Stimulated activated naive B cell treated with anti-CD40 and anti-IgM and Interleukin-4, amounts not matched to agents 10 μg/mL and 1 μg/mL and 100 μg/mL, for 72 hours (primary cell): ENCODE measurements at regions not wholly inside any gene's neighbourhood (a gene's known extent, or its start where the extent isn't known, plus 50 kb on each side); places are given as distances from the start of the nearest gene placed in this dataset.

ENCODE experiments used
- ATAC-seq, 2 donors: fragments of 150-1000 bp; cut with Tn5 transposase; replicated peaks; 2 replicates each; pipeline ENCODE4 v1.10.0; 2021; ENCODE audit warnings: moderate library complexity in 1 of 2
- DNase-seq: peaks from one replicate; pipeline ENCODE4 v3.0.0; 2021
- H3K27ac Mint-ChIP-seq: one replicate; pipeline ENCODE4 v1.8.0; 2022; ENCODE audit warnings: mild to moderate bottlenecking, mixed read lengths
- H3K27me3 Mint-ChIP-seq, 2 donors: one replicate each; pipeline ENCODE4 v1.8.0; 2022; ENCODE audit warnings: mixed read lengths in 2 of 2
- H3K36me3 Mint-ChIP-seq, 2 donors: one replicate each; pipeline ENCODE4 v1.8.0; 2022; ENCODE audit warnings: mixed read lengths in 2 of 2, mild to moderate bottlenecking in 1 of 2
- H3K4me1 Mint-ChIP-seq, 2 donors: one replicate each; pipeline ENCODE4 v1.8.0; 2022; ENCODE audit warnings: mixed read lengths in 2 of 2, mild to moderate bottlenecking in 1 of 2
- H3K4me3 Mint-ChIP-seq, 2 donors: one replicate each; pipeline ENCODE4 v1.8.0; 2022; ENCODE audit warnings: mild to moderate bottlenecking in 2 of 2, mixed read lengths in 2 of 2, moderate library complexity in 1 of 2
- H3K9me3 Mint-ChIP-seq, 2 donors: one replicate each; pipeline ENCODE4 v1.8.0; 2022; ENCODE audit warnings: mixed read lengths in 2 of 2, mild to moderate bottlenecking in 1 of 2

DNA sequence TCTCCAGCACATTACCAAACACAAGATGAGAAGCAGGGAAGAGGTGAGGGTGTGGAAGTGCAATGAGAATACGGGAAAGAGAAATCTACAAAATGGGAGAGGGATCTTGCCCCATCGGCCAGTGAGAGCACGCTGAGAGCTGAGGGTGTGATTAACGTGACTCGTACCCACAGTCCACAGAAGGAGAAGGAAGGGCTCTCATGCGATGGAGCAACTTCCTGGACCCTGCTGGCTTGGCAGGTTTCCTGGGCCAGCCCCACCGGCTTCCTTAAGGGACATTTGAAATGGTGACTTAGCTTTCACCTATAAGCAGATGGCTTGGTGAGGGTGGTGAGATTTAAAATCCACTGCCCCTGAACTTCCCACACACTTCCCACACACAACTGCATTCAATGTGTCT lies 740.1 kb downstream of the UQCRFS1 start:
- Mint-ChIP-seq H3K9me3 (peaks cover 0 to 1% of the 10 kb centered on the region in 2 donors), H3K27ac (no peak overlapping the region), H3K36me3 (no peaks in the 10 kb centered on the region), H3K27me3 (peaks cover 0 to 6% of the 10 kb centered on the region in 2 donors), H3K4me3 (no peak overlapping the region), H3K4me1 (peaks cover 7 to 47% of the 10 kb centered on the region in 2 donors)
- ATAC-seq (no peak), DNase-seq (no peak)

- no peaks in the 10 kb centered on the region for H3K36me3 Mint-ChIP-seq
- no peak for DNase-seq
- H3K4me3 Mint-ChIP-seq, result no peak overlapping the region
- H3K9me3 Mint-ChIP-seq, result peaks cover 0 to 1% of the 10 kb centered on the region in 2 donors
- peaks cover 7 to 47% of the 10 kb centered on the region in 2 donors for H3K4me1 Mint-ChIP-seq
- H3K27ac Mint-ChIP-seq, result no peak overlapping the region
- ATAC-seq, result no peak
- peaks cover 0 to 6% of the 10 kb centered on the region in 2 donors for H3K27me3 Mint-ChIP-seq
Observed at GRCh38 chr19:28471731-28472510, 741.0 kb downstream of the UQCRFS1 start.

- Mint-ChIP-seq H3K27ac (no peak overlapping the region), H3K27me3 (peaks cover 0 to 6% of the 10 kb centered on the region in 2 donors), H3K4me1 (peaks cover 7 to 53% of the 10 kb centered on the region in 2 donors), H3K4me3 (no peak overlapping the region), H3K36me3 (no peaks in the 10 kb centered on the region), H3K9me3 (no peaks in the 10 kb centered on the region)
- no peak for ATAC-seq
- no peak for DNase-seq
Observed at GRCh38 chr19:28469544-28469943, 743.4 kb downstream of the UQCRFS1 start.

- peak; percentile 84 to 88 for ATAC-seq
- no peaks in the 10 kb centered on the region for H3K9me3 Mint-ChIP-seq
- H3K36me3 Mint-ChIP-seq, result no peaks in the 10 kb centered on the region
- peak overlapping the region in 1 of 2 donors; percentile 33 for H3K4me3 Mint-ChIP-seq
- H3K27ac Mint-ChIP-seq, result no peak overlapping the region
- DNase-seq, result peak; percentile 27
- H3K4me1 Mint-ChIP-seq, result peaks cover 7 to 51% of the 10 kb centered on the region in 2 donors
- peaks cover 0 to 6% of the 10 kb centered on the region in 2 donors for H3K27me3 Mint-ChIP-seq
Observed at GRCh38 chr19:28468701-28469459, 744.1 kb downstream of the UQCRFS1 start.

DNA sequence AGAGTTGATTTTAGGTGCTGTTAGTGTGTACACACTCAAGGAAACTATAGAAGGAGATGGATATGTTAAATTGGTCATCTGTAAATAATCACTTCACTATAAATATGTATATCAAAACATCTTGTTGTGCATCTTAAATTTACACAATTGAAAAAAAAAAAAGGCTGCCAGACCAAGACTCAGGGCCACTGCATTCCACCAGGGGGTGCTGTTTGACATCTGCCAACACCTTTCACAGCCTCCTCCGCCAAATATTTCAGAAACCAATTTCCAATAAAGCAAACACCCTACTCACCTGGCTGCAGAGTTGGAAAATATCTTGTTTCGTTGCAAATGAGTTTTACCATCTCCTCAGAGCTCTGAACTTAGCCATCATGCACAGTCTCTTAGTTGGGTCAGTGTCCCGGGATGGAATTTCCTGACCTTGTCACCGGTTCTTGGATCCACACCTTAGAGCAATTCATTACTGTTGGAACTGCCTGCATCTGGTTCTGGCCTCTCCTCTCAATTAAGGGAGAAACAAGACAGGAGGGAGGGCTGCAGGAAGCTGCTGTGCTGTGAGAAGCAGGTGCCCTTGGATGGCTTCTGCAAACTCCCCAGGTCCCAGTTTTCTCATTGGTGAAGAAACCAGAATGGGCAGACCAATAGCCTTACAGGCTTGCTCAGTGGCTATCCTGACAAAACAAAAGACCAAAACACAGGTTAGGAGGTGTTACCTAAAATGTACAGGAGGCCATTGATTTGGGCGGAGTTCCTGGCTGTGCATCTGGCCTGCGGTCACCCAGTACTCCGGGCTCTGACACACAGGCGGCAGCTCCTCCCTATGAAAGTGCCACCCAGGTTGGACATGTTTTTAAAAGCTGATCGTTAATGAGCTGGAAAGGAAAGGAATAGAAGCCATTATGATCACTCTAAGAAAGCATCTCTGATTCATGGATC lies 746.6 kb downstream of the UQCRFS1 start:
- peak; percentile 28 for DNase-seq
- Mint-ChIP-seq H3K4me1 (peaks cover 5 to 32% of the 10 kb centered on the region in 2 donors), H3K27me3 (no peaks in the 10 kb centered on the region), H3K4me3 (no peak overlapping the region), H3K27ac (no peak overlapping the region), H3K9me3 (no peaks in the 10 kb centered on the region), H3K36me3 (no peaks in the 10 kb centered on the region)
- ATAC-seq, result peak; percentile 40 to 45

GRCh38 chr19:28465371-28466086 lies 747.4 kb downstream of the UQCRFS1 start:
- Mint-ChIP-seq H3K27ac (no peak overlapping the region), H3K4me1 (peaks cover 5 to 29% of the 10 kb centered on the region in 2 donors), H3K36me3 (no peaks in the 10 kb centered on the region), H3K9me3 (no peaks in the 10 kb centered on the region), H3K27me3 (no peaks in the 10 kb centered on the region), H3K4me3 (no peak overlapping the region)
- ATAC-seq, result no peak
- no peak for DNase-seq

DNA sequence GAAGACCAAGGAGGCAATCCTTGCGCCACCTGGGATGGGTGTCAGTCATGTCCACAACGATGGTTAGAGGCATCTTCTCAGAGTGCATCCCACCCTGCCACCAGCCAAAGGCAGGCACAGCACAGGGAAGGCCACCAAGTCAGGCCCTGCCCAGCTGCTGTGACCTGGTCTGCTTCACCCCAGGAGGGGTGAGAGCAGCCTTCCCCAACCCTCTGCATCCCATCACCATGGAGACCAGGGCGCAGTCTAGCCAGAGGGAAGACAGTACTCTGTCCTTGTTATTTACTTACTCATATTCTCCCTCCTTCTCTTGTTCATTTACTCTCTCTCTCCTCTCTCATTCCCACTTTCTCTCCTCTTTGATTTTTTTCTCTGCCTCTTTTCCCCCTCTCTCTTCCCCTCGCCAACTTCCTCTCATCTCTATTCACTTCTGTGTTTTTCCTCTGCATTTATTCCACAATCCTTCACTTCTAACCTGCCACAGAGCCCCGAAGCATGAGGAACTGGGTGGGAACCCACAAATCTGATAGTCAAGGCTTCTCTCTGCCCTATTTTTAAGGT lies 749.4 kb downstream of the UQCRFS1 start:
- DNase-seq, result no peak
- Mint-ChIP-seq H3K4me1 (peaks cover 3 to 21% of the 10 kb centered on the region in 2 donors), H3K9me3 (no peaks in the 10 kb centered on the region), H3K36me3 (no peaks in the 10 kb centered on the region), H3K27me3 (peaks cover 5 to 6% of the 10 kb centered on the region in 2 donors), H3K4me3 (no peak overlapping the region), H3K27ac (no peak overlapping the region)
- ATAC-seq, result no peak

DNA sequence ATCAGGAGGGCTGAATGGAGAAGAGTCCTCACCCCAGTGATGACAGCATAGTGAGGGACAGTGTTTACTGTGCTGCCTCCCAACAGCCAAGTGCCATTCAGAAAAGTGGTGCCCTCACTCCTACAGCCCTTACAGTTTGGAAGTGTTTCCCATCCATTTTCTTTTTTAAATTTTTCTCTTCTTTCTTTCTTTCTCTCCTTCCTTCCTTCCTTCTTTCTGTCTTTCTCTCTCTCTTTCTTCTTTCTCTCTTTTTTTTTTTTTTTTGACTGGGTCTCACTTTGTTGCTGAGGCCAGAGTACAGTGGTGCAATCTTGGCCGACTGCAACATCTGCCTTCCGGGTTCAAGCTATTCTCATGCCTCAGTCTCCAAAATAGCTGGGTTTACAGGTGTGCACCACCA lies 755.3 kb downstream of the UQCRFS1 start:
- Mint-ChIP-seq H3K27me3 (peaks cover 10 to 19% of the 10 kb centered on the region in 2 donors), H3K4me1 (peaks cover 0 to 12% of the 10 kb centered on the region in 2 donors), H3K4me3 (no peak overlapping the region), H3K36me3 (no peaks in the 10 kb centered on the region), H3K9me3 (no peaks in the 10 kb centered on the region), H3K27ac (no peak overlapping the region)
- ATAC-seq (no peak), DNase-seq (no peak)

- Mint-ChIP-seq H3K4me3 (no peak overlapping the region), H3K27ac (no peak overlapping the region), H3K9me3 (no peaks in the 10 kb centered on the region), H3K4me1 (peaks cover 0 to 12% of the 10 kb centered on the region in 2 donors), H3K27me3 (peaks cover 10 to 19% of the 10 kb centered on the region in 2 donors), H3K36me3 (no peaks in the 10 kb centered on the region)
- no peak for ATAC-seq
- DNase-seq, result no peak
Observed at GRCh38 chr19:28456708-28457320, 756.1 kb downstream of the UQCRFS1 start.

DNA sequence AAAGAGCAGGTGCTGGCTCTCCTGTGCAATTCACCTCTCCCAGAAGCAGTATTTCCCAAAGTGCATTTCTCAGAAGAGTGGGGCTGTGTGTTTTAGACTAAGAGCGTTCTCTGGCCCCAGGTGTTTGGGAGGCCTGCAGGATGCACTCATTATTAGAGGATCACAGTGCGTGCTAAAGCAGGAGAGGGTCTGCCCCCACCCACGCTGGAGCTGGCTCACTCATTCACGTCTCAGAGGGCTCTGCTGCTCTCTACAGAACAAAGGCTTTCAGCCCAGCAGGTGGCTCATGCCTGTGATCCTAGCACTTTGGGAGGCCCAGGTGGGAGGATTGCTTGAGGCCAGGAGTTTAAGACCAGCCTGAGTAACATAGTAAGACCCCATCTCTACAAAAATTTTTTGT lies 756.7 kb downstream of the UQCRFS1 start:
- no peaks in the 10 kb centered on the region for H3K9me3 Mint-ChIP-seq
- H3K27ac Mint-ChIP-seq, result no peak overlapping the region
- H3K36me3 Mint-ChIP-seq, result no peaks in the 10 kb centered on the region
- H3K27me3 Mint-ChIP-seq, result peaks cover 10 to 19% of the 10 kb centered on the region in 2 donors
- DNase-seq (no peak), ATAC-seq (peak in 1 of 2 donors; percentile 41)
- H3K4me3 Mint-ChIP-seq, result no peak overlapping the region
- H3K4me1 Mint-ChIP-seq, result peaks cover 0 to 12% of the 10 kb centered on the region in 2 donors

- ATAC-seq (no peak), DNase-seq (no peak)
- peaks cover 4 to 18% of the 10 kb centered on the region in 2 donors for H3K27me3 Mint-ChIP-seq
- peaks cover 0 to 2% of the 10 kb centered on the region in 2 donors for H3K4me1 Mint-ChIP-seq
- H3K36me3 Mint-ChIP-seq, result no peaks in the 10 kb centered on the region
- H3K9me3 Mint-ChIP-seq, result no peaks in the 10 kb centered on the region
- H3K4me3 Mint-ChIP-seq, result no peak overlapping the region
- no peak overlapping the region for H3K27ac Mint-ChIP-seq
Observed at GRCh38 chr19:28454083-28454482, 758.9 kb downstream of the UQCRFS1 start.

- no peaks in the 10 kb centered on the region for H3K4me1 Mint-ChIP-seq
- no peaks in the 10 kb centered on the region for H3K36me3 Mint-ChIP-seq
- H3K27me3 Mint-ChIP-seq, result peaks cover 3 to 12% of the 10 kb centered on the region in 2 donors
- no peak overlapping the region for H3K27ac Mint-ChIP-seq
- H3K9me3 Mint-ChIP-seq, result no peaks in the 10 kb centered on the region
- no peak for ATAC-seq
- H3K4me3 Mint-ChIP-seq, result no peak overlapping the region
- no peak for DNase-seq
Observed at GRCh38 chr19:28453420-28453819, 759.5 kb downstream of the UQCRFS1 start.

DNA sequence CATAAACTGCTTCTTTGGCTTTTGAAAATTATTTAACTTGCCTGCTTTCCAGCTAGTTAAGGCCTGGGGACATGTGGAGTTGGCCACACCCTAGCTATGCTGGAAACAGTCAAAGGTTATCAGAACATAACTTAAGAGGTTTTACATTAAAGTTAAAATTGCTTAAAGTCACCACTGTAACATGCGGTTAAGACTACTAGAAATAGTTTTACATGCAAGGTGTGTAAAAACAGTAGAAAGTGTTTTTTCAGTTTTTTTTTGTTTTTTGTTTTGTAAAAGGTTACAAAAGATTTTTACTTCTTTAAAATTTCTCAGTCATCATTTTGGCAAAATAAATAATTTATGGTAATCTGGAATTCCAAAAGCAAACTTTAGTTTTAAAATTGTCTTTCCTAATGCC lies 763.1 kb downstream of the UQCRFS1 start:
- DNase-seq, result no peak
- Mint-ChIP-seq H3K27me3 (no peaks in the 10 kb centered on the region), H3K4me1 (no peaks in the 10 kb centered on the region), H3K9me3 (peaks cover 4 to 5% of the 10 kb centered on the region in 2 donors), H3K36me3 (no peaks in the 10 kb centered on the region), H3K27ac (no peak overlapping the region), H3K4me3 (no peak overlapping the region)
- no peak for ATAC-seq
